OCI-LY7 (cell line): ENCODE measurements at regions not wholly inside any gene's neighbourhood (a gene's known extent, or its start where the extent isn't known, plus 50 kb on each side); places are given as distances from the start of the nearest gene placed in this dataset.

ENCODE experiments used
- BruUV-seq: library from RNA; stranded (reverse); fragments of 400-500 nt; replicated peaks from 2 replicates; lab custom pipeline; 2021; lab: Mats Ljungman, UMichigan
- CTCF ChIA-PET: fragments of 300-600 bp; sonication (Branson Sonifier 250); formaldehyde crosslinking; loops from one replicate; lab custom pipeline; 2022; ENCODE audit warnings: antibody characterized with exemption; ENCODE audit not compliant: unreplicated experiment; lab: Charles Lee
- POLR2A ChIA-PET: fragments of 300-600 bp; sonication (Branson Sonifier 250); formaldehyde crosslinking; loops from one replicate; lab custom pipeline; 2022; ENCODE audit warnings: antibody characterized with exemption; lab: Charles Lee
- DNase-seq: peaks from one replicate; pipeline ENCODE4 v3.0.0-alpha.2; 2015; ENCODE audit warnings: low spot score
- H2AFZ ChIP-seq: fragments of 200-600 bp; sonication (generic), shearing (Covaris generic); 2 replicates; pipeline ENCODE4 v1.6.1; 2014; ENCODE audit warnings: mild to moderate bottlenecking, antibody characterized with exemption, low read length, moderate library complexity
- H3K27ac ChIP-seq: fragments of 200-600 bp; sonication (generic); 2 replicates; pipeline ENCODE4 v1.5.1; 2014; ENCODE audit warnings: mixed run types, low read depth, mild to moderate bottlenecking, moderate library complexity, low read length, inconsistent platforms; ENCODE audit not compliant: poor library complexity, severe bottlenecking
- H3K36me3 ChIP-seq: fragments of 200-600 bp; sonication (generic); 2 replicates; pipeline ENCODE4 v1.6.1; 2014; ENCODE audit warnings: mild to moderate bottlenecking, antibody characterized with exemption, low read length, moderate library complexity, mixed read lengths; ENCODE audit not compliant: insufficient read depth
- H3K4me1 ChIP-seq: fragments of 200-600 bp; sonication (generic); 2 replicates; pipeline ENCODE4 v1.5.1; 2014; ENCODE audit warnings: mild to moderate bottlenecking, low read length; ENCODE audit not compliant: insufficient read depth, poor library complexity, severe bottlenecking
- H3K4me2 ChIP-seq: fragments of 200-600 bp; sonication (generic); 2 replicates; pipeline ENCODE4 v1.6.1; 2014; ENCODE audit warnings: mild to moderate bottlenecking, low read length
- H3K4me3 ChIP-seq: fragments of 200-600 bp; sonication (generic); 2 replicates; pipeline ENCODE4 v1.5.1; 2014; ENCODE audit warnings: mild to moderate bottlenecking, low read depth, low read length; ENCODE audit not compliant: poor library complexity, severe bottlenecking
- H3K79me2 ChIP-seq: fragments of 200-600 bp; sonication (generic); 2 replicates; pipeline ENCODE4 v1.6.1; 2016; ENCODE audit warnings: low read depth, mild to moderate bottlenecking, low read length, moderate library complexity, mixed read lengths; ENCODE audit not compliant: insufficient read depth
- H3K9me2 ChIP-seq: fragments of 200-600 bp; sonication (generic); 2 replicates; pipeline ENCODE4 v1.6.1; 2016; ENCODE audit warnings: mild to moderate bottlenecking, low read length, mixed read lengths; ENCODE audit not compliant: insufficient read depth
- H3K9me3 ChIP-seq: fragments of 200-600 bp; sonication (generic); 2 replicates; pipeline ENCODE4 v1.6.1; 2014; ENCODE audit warnings: mild to moderate bottlenecking, mixed run types, low read length, mixed read lengths
- H4K20me1 ChIP-seq: fragments of 200-600 bp; sonication (generic); 2 replicates; pipeline ENCODE4 v1.6.1; 2014; ENCODE audit warnings: mild to moderate bottlenecking, antibody characterized with exemption, low read length, moderate library complexity, mixed read lengths; ENCODE audit not compliant: insufficient read depth
- CTCF ChIP-seq: fragments of 200-600 bp; sonication (generic); conservative IDR thresholded peaks from 2 replicates; pipeline ENCODE4 v1.5.1; 2014; ENCODE audit warnings: mild to moderate bottlenecking, antibody characterized with exemption, low read length, moderate library complexity, mixed read lengths
- EZH2phosphoT487 ChIP-seq: fragments of 200-600 bp; sonication (generic); IDR thresholded peaks from 2 replicates; pipeline ENCODE4 v1.6.1; 2018; ENCODE audit warnings: low read depth, borderline replicate concordance, mild to moderate bottlenecking, mixed run types, antibody characterized with exemption, low read length, moderate library complexity, mixed read lengths
- intact Hi-C: fragments of 100-400 bp; cut with micrococcal nuclease; formaldehyde crosslinking; loops from one replicate; pipeline ENCODE4 v1.10.0; 2022; ENCODE audit not compliant: unreplicated experiment

- intact Hi-C loops: no loop called here
- H3K79me2 ChIP-seq: no peaks in the 10 kb centered on the region
- H3K4me1 ChIP-seq: no peaks in the 10 kb centered on the region
- H3K9me3 ChIP-seq: no peaks in the 10 kb centered on the region
- no peaks in the 10 kb centered on the region for H3K36me3 ChIP-seq
- DNase-seq: no peak
- H3K4me2 ChIP-seq: no peak overlapping the region
- no peak overlapping the region for H3K4me3 ChIP-seq
- H3K9me2 ChIP-seq: no peaks in the 10 kb centered on the region
- H4K20me1 ChIP-seq: no peaks in the 10 kb centered on the region
- CTCF ChIA-PET: no interaction called here
- no peak overlapping the region for H3K27ac ChIP-seq
- no peak overlapping the region for H2AFZ ChIP-seq
- POLR2A ChIA-PET: no interaction called here
- BruUV-seq: no TSS peak
- TF ChIP-seq EZH2phosphoT487 (no peak), CTCF (no peak)
These were observed 489.8 kb downstream of the ADCYAP1 start for GRCh38 chr18:1394426-1394825.

GRCh38 chr18:1394966-1395365 is 490.3 kb downstream of the ADCYAP1 start:
- Histone ChIP-seq H4K20me1 (no peaks in the 10 kb centered on the region), H3K9me2 (no peaks in the 10 kb centered on the region), H3K27ac (no peak overlapping the region), H3K36me3 (no peaks in the 10 kb centered on the region), H3K4me3 (no peak overlapping the region), H3K9me3 (no peaks in the 10 kb centered on the region), H3K4me1 (no peaks in the 10 kb centered on the region), H3K79me2 (no peaks in the 10 kb centered on the region), H2AFZ (no peak overlapping the region), H3K4me2 (no peak overlapping the region)
- ChIA-PET CTCF (no interaction called here), POLR2A (no interaction called here)
- no TSS peak for BruUV-seq
- no peak for DNase-seq
- intact Hi-C loops: no loop called here
- TF ChIP-seq CTCF (no peak), EZH2phosphoT487 (no peak)

GRCh38 chr18:1408376-1408775 is 503.7 kb downstream of the ADCYAP1 start:
- ChIA-PET CTCF (no interaction called here), POLR2A (no interaction called here)
- no peaks in the 10 kb centered on the region for H3K79me2 ChIP-seq
- H3K4me1 ChIP-seq: no peaks in the 10 kb centered on the region
- H3K4me3 ChIP-seq: no peak overlapping the region
- intact Hi-C loops: no loop called here
- TF ChIP-seq EZH2phosphoT487: no peak
- TF ChIP-seq CTCF: no peak
- no peak overlapping the region for H2AFZ ChIP-seq
- no peaks in the 10 kb centered on the region for H4K20me1 ChIP-seq
- BruUV-seq: no TSS peak
- H3K9me3 ChIP-seq: no peaks in the 10 kb centered on the region
- H3K9me2 ChIP-seq: no peaks in the 10 kb centered on the region
- H3K36me3 ChIP-seq: no peaks in the 10 kb centered on the region
- H3K27ac ChIP-seq: no peak overlapping the region
- no peak overlapping the region for H3K4me2 ChIP-seq
- DNase-seq: no peak
